Stomach smooth muscle (tissue), 2 donors: ENCODE measurements at regions not wholly inside any gene's neighbourhood (a gene's known extent, or its start where the extent isn't known, plus 50 kb on each side); places are given as distances from the start of the nearest gene placed in this dataset.
"Not testable (repeated sequence)": the region's sequence is repeated elsewhere in the genome, so short reads cannot be mapped to it uniquely, and the experiment has no call there.

ENCODE experiments used
- H3K27ac ChIP-seq: one replicate; pipeline ENCODE4 v1.7.0; 2013; ENCODE audit warnings: mild to moderate bottlenecking, low read length, inconsistent platforms
- H3K27me3 ChIP-seq, 2 donors: one replicate each; pipeline ENCODE4 v1.7.0; 2013; ENCODE audit warnings: low read length in 2 of 2; ENCODE audit not compliant: insufficient read depth in 2 of 2, control insufficient read depth in 1 of 2
- H3K36me3 ChIP-seq, 2 donors: one replicate each; pipeline ENCODE4 v1.7.0; 2013; ENCODE audit warnings: low read length in 2 of 2; ENCODE audit not compliant: control insufficient read depth in 2 of 2, insufficient read depth in 2 of 2
- H3K4me1 ChIP-seq: one replicate; pipeline ENCODE4 v1.7.0; 2013; ENCODE audit warnings: low read length; ENCODE audit not compliant: control insufficient read depth, insufficient read depth
- H3K4me3 ChIP-seq, 2 donors: one replicate each; pipeline ENCODE4 v1.7.0; 2013; ENCODE audit warnings: low read length in 2 of 2
- H3K9ac ChIP-seq, 2 donors: one replicate each; pipeline ENCODE4 v1.7.0; 2013; ENCODE audit warnings: low read length in 2 of 2, mild to moderate bottlenecking in 1 of 2
- H3K9me3 ChIP-seq, 2 donors: one replicate each; pipeline ENCODE4 v1.7.0; 2013; ENCODE audit warnings: low read length in 2 of 2; ENCODE audit not compliant: control insufficient read depth in 2 of 2
- donor health status: healthy.
- donor health status: Pancreatic carcinoma.

DNA sequence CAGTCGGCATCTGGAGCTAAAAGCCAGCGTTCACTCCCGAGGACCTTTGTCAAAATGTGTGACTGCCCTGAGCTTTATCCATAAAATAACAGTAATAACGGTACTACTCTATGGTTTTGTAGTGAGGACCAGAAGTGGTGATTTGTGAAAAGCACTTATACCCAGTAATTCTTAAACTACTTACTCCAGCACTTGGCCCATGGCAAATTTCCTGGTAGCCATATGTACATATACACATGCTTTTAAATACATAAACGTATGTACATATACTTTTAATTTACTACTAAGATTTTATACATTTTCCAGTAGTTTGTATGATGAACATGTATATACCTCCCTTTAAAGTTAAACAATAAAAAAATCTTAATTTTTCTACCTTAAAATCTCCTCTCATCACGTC is 163.8 kb upstream of the TMEM132C start:
- Histone ChIP-seq H3K9me3 (peaks cover 0 to 5% of the 10 kb centered on the region in 2 donors), H3K4me3 (no peak overlapping the region), H3K27me3 (no peaks in the 10 kb centered on the region), H3K36me3 (no peaks in the 10 kb centered on the region), H3K9ac (no peak overlapping the region), H3K4me1 (no peaks in the 10 kb centered on the region), H3K27ac (no peak overlapping the region)

DNA sequence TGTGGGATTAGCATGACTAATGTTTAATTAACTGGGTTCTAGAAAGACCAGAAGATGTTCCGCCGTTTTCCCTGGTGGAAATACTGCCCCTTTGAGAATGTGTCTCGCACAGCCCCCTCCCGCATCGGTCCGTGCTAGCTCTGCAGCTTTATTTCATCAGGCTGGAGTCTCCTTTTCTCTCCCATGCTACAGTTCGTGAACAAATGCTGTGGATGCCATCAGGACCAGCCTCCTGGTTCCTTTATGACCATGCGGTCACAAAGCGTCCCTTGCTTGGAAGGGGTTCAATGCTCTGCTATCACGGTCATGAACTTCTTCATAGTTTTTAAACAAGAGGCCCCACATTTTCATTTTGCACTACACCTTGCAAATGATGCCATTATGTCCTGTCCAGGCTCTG is 157.7 kb upstream of the TMEM132C start:
- no peaks in the 10 kb centered on the region for H3K9me3 ChIP-seq
- H3K4me1 ChIP-seq: no peaks in the 10 kb centered on the region
- no peaks in the 10 kb centered on the region for H3K36me3 ChIP-seq
- no peak overlapping the region for H3K9ac ChIP-seq
- H3K27me3 ChIP-seq: no peaks in the 10 kb centered on the region
- H3K4me3 ChIP-seq: no peak overlapping the region
- no peak overlapping the region for H3K27ac ChIP-seq

DNA sequence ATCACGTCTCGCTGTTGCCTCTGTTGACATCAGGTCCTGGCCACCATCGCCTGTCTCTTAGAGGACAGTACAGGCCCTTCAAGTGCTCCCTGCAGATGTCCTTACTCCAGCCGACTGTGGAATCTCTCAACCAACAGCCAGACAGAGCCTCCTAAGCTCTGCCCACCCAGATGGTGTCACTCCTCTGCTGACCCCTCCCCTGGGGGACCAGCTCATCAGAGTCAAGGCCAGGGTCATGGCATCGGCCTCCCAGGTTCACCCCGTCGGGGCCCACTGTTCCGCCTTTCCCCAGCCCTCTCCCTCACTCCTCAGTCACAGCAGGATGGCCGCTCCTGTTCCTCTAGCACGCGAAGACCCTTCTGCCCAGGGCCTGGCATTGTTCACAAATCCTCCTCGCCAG is 157.3 kb upstream of the TMEM132C start:
- H3K27ac ChIP-seq: no peak overlapping the region
- no peaks in the 10 kb centered on the region for H3K27me3 ChIP-seq
- no peaks in the 10 kb centered on the region for H3K9me3 ChIP-seq
- H3K9ac ChIP-seq: no peak overlapping the region
- no peak overlapping the region for H3K4me3 ChIP-seq
- H3K36me3 ChIP-seq: no peaks in the 10 kb centered on the region
- no peaks in the 10 kb centered on the region for H3K4me1 ChIP-seq

DNA sequence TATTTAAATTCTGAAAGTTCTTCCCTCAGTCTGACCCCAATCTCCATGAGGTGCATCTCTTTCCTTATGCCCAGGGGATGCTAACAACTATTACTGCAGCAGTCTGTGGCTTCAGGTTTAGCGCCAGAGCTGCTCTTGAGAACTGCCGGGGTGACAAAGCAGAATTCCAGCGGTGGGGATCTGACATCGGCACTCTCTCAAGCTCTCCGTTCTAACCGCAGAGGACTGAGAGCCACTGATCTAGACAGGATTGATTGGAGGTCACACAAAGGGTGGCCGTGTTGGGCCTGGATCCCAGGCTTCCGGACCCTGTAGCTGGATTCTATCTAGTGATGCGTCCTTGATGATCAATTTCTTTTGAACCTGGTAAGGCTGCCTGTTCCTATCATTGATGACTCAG is 155.6 kb upstream of the TMEM132C start:
- Histone ChIP-seq H3K27ac (no peak overlapping the region), H3K36me3 (no peaks in the 10 kb centered on the region), H3K27me3 (no peaks in the 10 kb centered on the region), H3K4me1 (no peaks in the 10 kb centered on the region), H3K4me3 (no peak overlapping the region), H3K9me3 (no peaks in the 10 kb centered on the region), H3K9ac (no peak overlapping the region)

DNA sequence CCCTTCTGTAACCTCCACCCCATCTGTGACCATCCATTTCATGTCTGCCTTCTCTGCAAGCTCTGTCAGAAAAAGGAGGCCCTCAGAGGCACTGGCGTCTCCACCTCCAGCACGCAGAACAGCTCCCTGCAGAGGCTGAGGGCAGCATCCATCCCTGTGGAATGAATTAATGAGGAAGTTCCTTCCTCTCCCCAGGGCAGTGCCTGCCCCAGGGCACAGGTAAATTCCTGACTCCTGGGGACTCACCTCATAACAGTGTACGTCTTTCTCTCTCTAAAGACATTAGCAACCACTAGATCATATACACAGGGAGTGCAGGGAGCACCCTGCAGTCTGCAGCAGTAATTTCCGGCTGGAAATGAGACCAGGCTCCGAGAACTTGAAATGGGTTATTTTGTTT is 155.0 kb upstream of the TMEM132C start:
- Histone ChIP-seq H3K27ac (no peak overlapping the region), H3K27me3 (no peaks in the 10 kb centered on the region), H3K36me3 (no peaks in the 10 kb centered on the region), H3K9ac (no peak overlapping the region), H3K4me1 (no peaks in the 10 kb centered on the region), H3K9me3 (no peaks in the 10 kb centered on the region), H3K4me3 (no peak overlapping the region)

DNA sequence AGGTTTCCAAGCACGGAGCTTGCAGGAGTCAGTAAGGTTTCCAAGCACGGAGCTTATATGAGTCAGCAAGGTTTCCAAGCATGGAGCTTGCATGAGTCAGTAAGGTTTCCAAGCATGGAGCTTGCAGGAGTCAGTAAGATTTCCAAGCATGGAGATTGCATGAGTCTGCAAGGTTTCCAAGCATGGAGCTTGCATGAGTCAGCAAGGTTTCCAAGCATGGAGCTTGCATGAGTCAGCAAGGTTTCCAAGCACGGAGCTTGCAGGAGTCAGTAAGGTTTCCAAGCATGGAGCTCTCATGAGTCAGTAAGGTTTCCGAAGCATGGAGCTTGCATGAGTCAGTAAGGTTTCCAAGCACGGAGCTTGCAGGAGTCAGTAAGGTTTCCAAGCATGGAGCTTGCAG is 153.7 kb upstream of the TMEM132C start:
- not testable (repeated sequence) for H3K27me3 ChIP-seq, H3K36me3 ChIP-seq, H3K27ac ChIP-seq, H3K9me3 ChIP-seq, H3K4me3 ChIP-seq, H3K9ac ChIP-seq, H3K4me1 ChIP-seq

DNA sequence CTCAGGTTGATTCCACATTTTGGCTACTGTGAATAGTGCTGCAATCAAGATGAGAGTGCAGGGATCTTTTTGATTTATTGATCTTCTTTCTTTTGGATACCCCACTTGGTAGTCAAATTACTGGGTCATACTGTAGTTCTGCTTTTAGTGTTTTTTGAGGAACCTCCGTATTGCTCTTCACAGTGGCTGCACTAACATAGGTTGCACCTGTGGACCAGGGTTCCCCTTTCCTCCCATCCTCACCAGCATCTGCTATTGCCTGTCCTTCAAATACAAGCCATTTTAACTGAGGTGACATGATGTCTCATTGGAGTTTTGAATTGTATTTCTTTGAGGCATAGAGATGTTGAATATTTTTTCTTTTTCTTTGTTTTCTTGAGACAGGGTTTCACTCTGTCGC is 152.5 kb upstream of the TMEM132C start:
- Histone ChIP-seq H3K36me3 (no peaks in the 10 kb centered on the region), H3K4me1 (no peaks in the 10 kb centered on the region), H3K9ac (no peak overlapping the region), H3K9me3 (peaks cover 0 to 7% of the 10 kb centered on the region in 2 donors), H3K27ac (no peak overlapping the region), H3K27me3 (no peaks in the 10 kb centered on the region), H3K4me3 (no peak overlapping the region)

DNA sequence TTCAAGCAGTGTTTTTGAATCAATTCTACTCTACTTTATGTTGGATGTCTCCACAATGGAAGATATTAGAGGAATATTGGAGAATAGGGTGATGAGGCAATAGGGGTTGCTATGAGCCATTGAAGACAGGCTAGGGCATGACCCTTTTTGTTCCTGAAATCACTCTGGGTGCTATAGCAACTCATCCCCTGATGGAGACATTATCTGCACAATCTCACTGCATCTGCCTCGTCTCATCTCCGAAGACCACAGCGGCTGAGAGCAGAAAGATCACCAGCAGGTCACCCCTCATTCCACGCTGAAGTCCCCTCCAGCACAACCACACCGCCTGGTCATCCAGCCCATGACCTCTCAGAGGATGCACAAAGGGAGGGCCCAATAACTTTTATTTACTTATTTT is 150.4 kb upstream of the TMEM132C start:
- H3K36me3 ChIP-seq: no peaks in the 10 kb centered on the region

DNA sequence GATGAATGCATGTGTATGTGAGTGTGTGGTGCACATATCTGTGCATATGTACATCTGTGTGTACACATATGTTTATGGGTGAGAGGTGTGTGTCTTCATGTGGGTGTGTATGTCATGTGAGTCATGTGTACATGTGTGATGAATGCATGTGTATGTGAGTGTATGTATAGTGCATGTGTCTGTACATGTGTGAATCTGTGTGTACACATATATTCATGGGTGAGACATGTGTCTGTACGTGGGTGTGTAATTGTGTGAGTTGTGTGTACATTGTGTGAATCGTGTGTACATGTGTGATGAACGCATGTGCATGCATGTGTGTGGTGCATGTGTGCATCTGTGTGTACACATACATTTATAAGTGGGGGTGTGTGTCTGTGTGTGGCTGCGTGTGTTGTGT is 146.9 kb upstream of the TMEM132C start:
- no peak overlapping the region for H3K27ac ChIP-seq
- H3K36me3 ChIP-seq: no peaks in the 10 kb centered on the region

More for the DNA sequence above, 150.4 kb upstream of the TMEM132C start:
- Histone ChIP-seq H3K4me1 (no peaks in the 10 kb centered on the region), H3K4me3 (no peak overlapping the region), H3K27me3 (no peaks in the 10 kb centered on the region), H3K27ac (no peak overlapping the region), H3K9ac (no peak overlapping the region), H3K9me3 (peaks cover 0 to 7% of the 10 kb centered on the region in 2 donors)

DNA sequence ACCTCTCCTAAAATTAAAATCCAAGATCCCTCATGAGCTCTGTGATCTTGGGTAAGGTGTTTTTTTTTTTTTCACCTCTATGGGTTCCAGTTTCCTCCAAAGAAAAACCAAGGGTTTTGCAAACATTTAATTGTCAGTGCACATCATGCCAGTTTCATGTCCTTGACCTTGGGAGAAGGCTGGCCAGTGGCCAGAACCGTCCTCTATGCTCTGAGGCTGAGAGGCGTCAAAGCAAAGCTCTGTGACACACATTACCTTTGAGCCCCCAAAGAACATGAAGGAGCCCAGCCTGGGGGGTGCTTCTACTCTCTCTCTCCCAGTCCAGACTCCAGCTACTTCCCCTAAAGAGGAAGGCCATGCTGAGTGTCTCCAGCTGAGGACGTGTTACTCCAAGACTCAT is 145.5 kb upstream of the TMEM132C start:
- Histone ChIP-seq H3K4me3 (no peak overlapping the region), H3K36me3 (no peaks in the 10 kb centered on the region), H3K27me3 (no peaks in the 10 kb centered on the region), H3K27ac (no peak overlapping the region), H3K9ac (no peak overlapping the region), H3K9me3 (peaks cover 0 to 7% of the 10 kb centered on the region in 2 donors), H3K4me1 (no peaks in the 10 kb centered on the region)

More for the DNA sequence above, 146.9 kb upstream of the TMEM132C start:
- Histone ChIP-seq H3K4me3 (no peak overlapping the region), H3K4me1 (no peaks in the 10 kb centered on the region), H3K27me3 (no peaks in the 10 kb centered on the region), H3K9me3 (peaks cover 0 to 7% of the 10 kb centered on the region in 2 donors), H3K9ac (no peak overlapping the region)

DNA sequence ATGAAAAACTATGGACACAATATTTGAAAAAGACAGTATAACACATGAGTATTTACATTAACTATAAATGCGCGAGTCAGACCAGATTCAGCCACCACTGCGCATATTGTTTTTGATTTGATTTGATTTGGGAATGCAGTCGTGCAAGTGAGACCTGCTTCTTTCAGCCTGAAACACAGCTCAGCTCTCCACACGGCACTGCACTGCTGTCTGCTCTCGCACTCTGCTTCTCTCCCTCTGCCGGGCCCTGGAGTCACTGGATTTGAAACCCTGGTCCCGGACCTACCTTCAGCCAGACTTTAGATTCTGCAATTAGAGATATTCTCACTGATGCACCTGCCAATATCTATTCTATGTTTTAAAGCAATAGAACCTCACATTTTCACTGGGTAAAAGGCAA is 143.9 kb upstream of the TMEM132C start:
- Histone ChIP-seq H3K27ac (no peak overlapping the region), H3K4me3 (no peak overlapping the region), H3K9me3 (peaks cover 0 to 7% of the 10 kb centered on the region in 2 donors), H3K27me3 (no peaks in the 10 kb centered on the region), H3K9ac (no peak overlapping the region), H3K4me1 (no peaks in the 10 kb centered on the region), H3K36me3 (no peaks in the 10 kb centered on the region)

DNA sequence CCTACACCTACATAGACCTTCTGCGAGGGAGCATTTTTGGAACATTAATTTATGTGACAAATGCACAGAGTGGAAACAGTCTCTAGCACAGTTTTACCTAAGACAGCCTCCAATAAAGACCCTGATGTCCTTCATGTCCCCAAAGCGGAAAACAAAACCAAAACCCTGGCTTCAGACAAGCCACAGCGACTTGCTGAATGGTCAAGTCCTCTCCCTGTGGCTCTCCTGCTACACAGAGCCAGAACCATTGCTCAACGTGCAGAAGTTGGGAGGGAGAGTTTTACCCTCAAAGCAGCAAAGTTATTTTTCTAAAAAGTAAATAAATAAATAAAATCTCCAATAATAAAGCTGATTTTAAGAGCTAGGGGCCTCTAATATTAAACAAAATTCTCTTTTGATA is 135.0 kb upstream of the TMEM132C start:
- Histone ChIP-seq H3K9ac (no peak overlapping the region), H3K27me3 (no peaks in the 10 kb centered on the region), H3K27ac (no peak overlapping the region), H3K4me1 (no peaks in the 10 kb centered on the region), H3K36me3 (no peaks in the 10 kb centered on the region), H3K9me3 (no peaks in the 10 kb centered on the region), H3K4me3 (no peak overlapping the region)
